ENCODE measurements at regions not wholly inside any gene's neighbourhood (a gene's known extent, or its start where the extent isn't known, plus 50 kb on each side); places are given as distances from the start of the nearest gene placed in this dataset.

DNA sequence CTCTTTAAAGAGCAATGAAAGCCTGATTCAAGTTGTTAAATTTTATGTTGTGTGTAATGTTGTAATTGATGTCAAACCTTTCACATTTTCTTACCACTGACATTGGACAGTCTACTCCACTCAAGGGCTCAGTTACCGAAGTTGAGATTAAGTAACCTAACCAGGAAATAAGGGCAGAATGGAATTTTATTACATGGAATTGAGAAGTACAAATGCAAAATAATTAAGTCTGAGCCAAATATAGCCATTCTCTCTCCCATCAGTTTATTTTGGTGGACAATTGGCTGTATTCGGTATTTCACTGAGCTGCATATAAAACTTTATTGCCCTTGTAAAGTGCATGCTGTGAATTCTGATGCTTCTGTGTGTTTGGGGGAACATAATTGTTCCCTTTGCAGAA, 231.5 kb downstream of the TTC32 start:
- DNase-seq (ENCODE audit: extremely low spot score), result peak; percentile 47
- TF ChIP-seq ZNF384 (IDR thresholded peaks at IDR 0.05) (no peak), HDGF (IDR thresholded peaks at IDR 0.05; ENCODE audit: borderline replicate concordance) (no peak), ARNT (IDR thresholded peaks at IDR 0.05) (no peak), L3MBTL2 (conservative IDR thresholded peaks at IDR 0.05) (no peak), NFRKB (IDR thresholded peaks at IDR 0.05) (no peak), FOXA1 (IDR thresholded peaks at IDR 0.05) (no peak), PKNOX1 (IDR thresholded peaks at IDR 0.05) (peak; percentile 94), CTBP1 (IDR thresholded peaks at IDR 0.05; ENCODE audit: borderline replicate concordance) (peak; percentile 89), TARDBP (IDR thresholded peaks at IDR 0.05) (no peak), ELF4 (IDR thresholded peaks at IDR 0.05) (no peak), FOXK2 (IDR thresholded peaks at IDR 0.05) (no peak), FOXM1 (IDR thresholded peaks at IDR 0.05; ENCODE audit: borderline replicate concordance) (no peak), SUZ12 (IDR thresholded peaks at IDR 0.05) (no peak), BHLHE40 (IDR thresholded peaks at IDR 0.05; ENCODE audit: borderline replicate concordance) (no peak), SP1 (IDR thresholded peaks at IDR 0.05) (no peak), LEF1 (IDR thresholded peaks at IDR 0.05; ENCODE audit: borderline replicate concordance) (peak; percentile 13; the same call in 1 of the 2 replicates)
- CTCF ChIA-PET, result no interaction called here
- POLR2A ChIA-PET, result no interaction called here

DNA sequence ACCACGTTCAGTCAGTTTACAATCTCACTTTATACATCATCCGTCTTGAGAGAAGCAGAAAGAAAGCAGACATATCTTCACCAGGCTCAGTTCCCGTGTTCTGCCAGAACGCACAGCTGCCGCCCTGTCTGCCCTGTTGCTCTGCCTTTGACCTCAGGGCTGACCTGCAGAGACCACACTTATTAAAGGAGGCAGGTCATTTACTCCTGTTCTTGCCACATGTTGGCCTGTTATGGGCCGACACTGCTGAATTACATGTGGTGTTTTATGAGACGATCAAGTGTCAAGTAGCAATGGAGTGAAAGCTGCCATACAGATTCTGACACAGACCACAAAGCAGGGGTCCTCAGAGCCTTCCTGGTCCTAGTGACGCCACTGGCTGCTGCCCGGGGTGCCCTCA, 232.2 kb downstream of the TTC32 start:
- POLR2A ChIA-PET, result no interaction called here

DNA sequence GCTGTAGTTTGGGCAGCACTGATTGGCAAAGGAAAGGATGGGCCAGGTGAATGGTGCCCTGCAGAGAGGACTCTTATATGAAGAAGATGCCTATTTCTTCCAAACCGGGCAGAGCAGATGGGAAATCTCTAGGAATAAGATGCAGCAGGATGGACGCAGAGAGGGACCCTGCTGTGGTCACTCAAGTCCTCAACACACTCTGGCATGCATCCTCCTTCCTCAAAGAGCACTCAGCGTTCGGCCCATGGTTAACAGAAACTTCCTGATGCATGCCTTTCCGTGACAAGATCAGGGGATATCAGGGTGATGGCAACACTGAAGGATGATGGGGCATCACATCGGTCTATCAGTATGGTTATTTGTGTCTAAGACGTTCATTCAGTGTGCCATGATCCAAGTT, 232.7 kb downstream of the TTC32 start:
- TF ChIP-seq FOXK2 (IDR thresholded peaks at IDR 0.05) (no peak), ELF4 (IDR thresholded peaks at IDR 0.05) (no peak), HDGF (IDR thresholded peaks at IDR 0.05; ENCODE audit: borderline replicate concordance) (no peak), FOXM1 (IDR thresholded peaks at IDR 0.05; ENCODE audit: borderline replicate concordance) (no peak), ZNF384 (IDR thresholded peaks at IDR 0.05) (no peak), SUZ12 (IDR thresholded peaks at IDR 0.05) (no peak), PKNOX1 (IDR thresholded peaks at IDR 0.05) (no peak), BHLHE40 (IDR thresholded peaks at IDR 0.05; ENCODE audit: borderline replicate concordance) (no peak), TARDBP (IDR thresholded peaks at IDR 0.05) (no peak), LEF1 (IDR thresholded peaks at IDR 0.05; ENCODE audit: borderline replicate concordance) (no peak), SP1 (IDR thresholded peaks at IDR 0.05) (no peak), FOXA1 (IDR thresholded peaks at IDR 0.05) (no peak), CTBP1 (IDR thresholded peaks at IDR 0.05; ENCODE audit: borderline replicate concordance) (no peak), ARNT (IDR thresholded peaks at IDR 0.05) (no peak), NFRKB (IDR thresholded peaks at IDR 0.05) (no peak), L3MBTL2 (conservative IDR thresholded peaks at IDR 0.05) (no peak)
- no peak for DNase-seq (ENCODE audit: extremely low spot score)
- CTCF ChIA-PET, result no interaction called here
- POLR2A ChIA-PET, result no interaction called here

More for the DNA sequence above, 232.2 kb downstream of the TTC32 start:
- CTCF ChIA-PET, result interaction anchor here (0.6 kb wide), 1 partner anchor 374 kb away, joined by 4 read pairs; no protein-coding TSS in a partner anchor
- no peak for DNase-seq (ENCODE audit: extremely low spot score)
- peak; percentile 60 for TF ChIP-seq PKNOX1 (IDR thresholded peaks at IDR 0.05)
- no peak for TF ChIP-seq L3MBTL2 (conservative IDR thresholded peaks at IDR 0.05)
- no peak for TF ChIP-seq FOXK2 (IDR thresholded peaks at IDR 0.05)
- no peak for TF ChIP-seq NFRKB (IDR thresholded peaks at IDR 0.05)

GRCh38 chr2:19667536-19667949, 234.2 kb downstream of the TTC32 start:
- DNase-seq (ENCODE audit: extremely low spot score), result peak; percentile 78
- ChIA-PET CTCF (no interaction called here), POLR2A (no interaction called here)
- TF ChIP-seq BHLHE40 (IDR thresholded peaks at IDR 0.05; ENCODE audit: borderline replicate concordance) (no peak), FOXK2 (IDR thresholded peaks at IDR 0.05) (no peak; the same call in 1 of the 2 replicates), FOXA1 (IDR thresholded peaks at IDR 0.05) (peak; percentile 47; the same call in 1 of the 2 replicates), HDGF (IDR thresholded peaks at IDR 0.05; ENCODE audit: borderline replicate concordance) (no peak), ELF4 (IDR thresholded peaks at IDR 0.05) (no peak), ZNF384 (IDR thresholded peaks at IDR 0.05) (no peak), CTBP1 (IDR thresholded peaks at IDR 0.05; ENCODE audit: borderline replicate concordance) (peak; percentile 97), SP1 (IDR thresholded peaks at IDR 0.05) (no peak), LEF1 (IDR thresholded peaks at IDR 0.05; ENCODE audit: borderline replicate concordance) (no peak), NFRKB (IDR thresholded peaks at IDR 0.05) (no peak), PKNOX1 (IDR thresholded peaks at IDR 0.05) (peak; percentile 71), L3MBTL2 (conservative IDR thresholded peaks at IDR 0.05) (no peak), SUZ12 (IDR thresholded peaks at IDR 0.05) (no peak), FOXM1 (IDR thresholded peaks at IDR 0.05; ENCODE audit: borderline replicate concordance) (peak; percentile 73; the same call in 1 of the 2 replicates), TARDBP (IDR thresholded peaks at IDR 0.05) (peak; percentile 56; the same call in 1 of the 2 replicates), ARNT (IDR thresholded peaks at IDR 0.05) (peak; percentile 77; the same call in 1 of the 2 replicates)

GRCh38 chr2:19667085-19667484, 234.7 kb downstream of the TTC32 start:
- DNase-seq (ENCODE audit: extremely low spot score), result no peak
- POLR2A ChIA-PET, result no interaction called here
- CTCF ChIA-PET, result no interaction called here
- TF ChIP-seq ELF4 (IDR thresholded peaks at IDR 0.05) (no peak), L3MBTL2 (conservative IDR thresholded peaks at IDR 0.05) (no peak), CTBP1 (IDR thresholded peaks at IDR 0.05; ENCODE audit: borderline replicate concordance) (no peak), ZNF384 (IDR thresholded peaks at IDR 0.05) (0 out of 2 replicates have a peak, but pooled peaks have one; percentile 2), FOXM1 (IDR thresholded peaks at IDR 0.05; ENCODE audit: borderline replicate concordance) (no peak), BHLHE40 (IDR thresholded peaks at IDR 0.05; ENCODE audit: borderline replicate concordance) (no peak), ARNT (IDR thresholded peaks at IDR 0.05) (no peak), TARDBP (IDR thresholded peaks at IDR 0.05) (no peak)
